PC-9 (cell line): ENCODE measurements at regions not wholly inside any gene's neighbourhood (a gene's known extent, or its start where the extent isn't known, plus 50 kb on each side); places are given as distances from the start of the nearest gene placed in this dataset.

Experiments used
- BruUV-seq: library from RNA; stranded (reverse); fragments of 400-500 nt; replicated peaks from 2 replicates; lab custom pipeline; 2021; lab: Mats Ljungman, UMichigan
- CTCF ChIA-PET: fragments of 300-600 bp; sonication (Branson Sonifier 250); formaldehyde crosslinking; loops from one replicate; lab custom pipeline; 2022; ENCODE audit warnings: antibody characterized with exemption; lab: Charles Lee
- POLR2A ChIA-PET: fragments of 300-600 bp; sonication (Branson Sonifier 250); formaldehyde crosslinking; loops from one replicate; lab custom pipeline; 2022; ENCODE audit warnings: antibody characterized with exemption; ENCODE audit not compliant: unreplicated experiment; lab: Charles Lee
- DNase-seq, 2 experiments: peaks; one replicate each; pipeline versions ENCODE4 v3.0.0 to v3.0.0-alpha.2; 2015 to 2022; ENCODE audit warnings: mixed read lengths in 1 of 2
- H2AFZ ChIP-seq: fragments of 200-600 bp; sonication (generic); 2 replicates; pipeline ENCODE4 v1.8.1; 2017; ENCODE audit warnings: antibody characterized with exemption
- H3F3A ChIP-seq: fragments of 200-600 bp; sonication (generic); 2 replicates; pipeline ENCODE4 v1.8.1; 2017; ENCODE audit warnings: antibody characterized with exemption, mild to moderate bottlenecking, low read depth; ENCODE audit not compliant: insufficient read depth
- H3K27ac ChIP-seq: fragments of 200-600 bp; sonication (generic); 2 replicates; pipeline ENCODE4 v1.6.1; 2016; ENCODE audit warnings: mixed run types
- H3K27me3 ChIP-seq: fragments of 200-600 bp; sonication (generic); 2 replicates; pipeline ENCODE4 v1.6.1; 2016; ENCODE audit warnings: low read depth, mixed run types; ENCODE audit not compliant: insufficient read depth
- H3K36me3 ChIP-seq: fragments of 200-600 bp; sonication (generic); 2 replicates; pipeline ENCODE4 v1.6.1; 2016; ENCODE audit warnings: low read depth, mixed run types
- H3K4me1 ChIP-seq: fragments of 200-600 bp; sonication (generic); replicated peaks from 2 replicates; pipeline ENCODE4 v1.6.1; 2016; ENCODE audit warnings: mixed run types; ENCODE audit not compliant: insufficient read depth
- H3K4me2 ChIP-seq: fragments of 200-600 bp; sonication (generic); 2 replicates; pipeline ENCODE4 v1.6.1; 2017; ENCODE audit warnings: mixed run types
- H3K4me3 ChIP-seq: fragments of 200-600 bp; sonication (generic); 2 replicates; pipeline ENCODE4 v1.6.1; 2016; ENCODE audit warnings: mixed run types
- H3K79me2 ChIP-seq: fragments of 200-600 bp; sonication (generic); 2 replicates; pipeline ENCODE4 v1.6.1; 2017; ENCODE audit warnings: low read depth, mixed run types
- H3K9me2 ChIP-seq: fragments of 200-600 bp; sonication (generic); 2 replicates; pipeline ENCODE4 v1.8.1; 2017; ENCODE audit warnings: mild to moderate bottlenecking; ENCODE audit not compliant: insufficient read depth
- H3K9me3 ChIP-seq: fragments of 200-600 bp; sonication (generic); 2 replicates; pipeline ENCODE4 v1.8.1; 2016; ENCODE audit warnings: low read depth; ENCODE audit not compliant: insufficient read depth
- H4K20me1 ChIP-seq: fragments of 200-600 bp; sonication (generic); 2 replicates; pipeline ENCODE4 v1.8.1; 2017; ENCODE audit not compliant: insufficient read depth
- CTCF ChIP-seq: fragments of 200-600 bp; sonication (generic); conservative IDR thresholded peaks from 2 replicates; pipeline ENCODE4 v1.6.1; 2017; ENCODE audit warnings: mixed run types, antibody characterized with exemption, mild to moderate bottlenecking, moderate library complexity
- EZH2 ChIP-seq: fragments of 200-600 bp; sonication (generic); IDR thresholded peaks from 2 replicates; pipeline ENCODE4 v1.8.0; 2017; ENCODE audit warnings: antibody characterized with exemption, low read depth
- intact Hi-C: fragments of 100-400 bp; cut with micrococcal nuclease; formaldehyde crosslinking; loops from one replicate; pipeline ENCODE4 v1.10.0; 2022; ENCODE audit not compliant: unreplicated experiment

- Histone ChIP-seq H3F3A (peaks cover 5% of the 10 kb centered on the region; the same call in 1 of the 2 replicates), H3K4me2 (no peak overlapping the region), H3K27ac (no peak overlapping the region), H3K9me3 (no peaks in the 10 kb centered on the region), H3K4me1 (0 out of 2 replicates have a peak, but pooled peaks cover 8% of the 10 kb centered on the region), H3K36me3 (no peaks in the 10 kb centered on the region), H3K4me3 (no peak overlapping the region), H3K27me3 (no peaks in the 10 kb centered on the region), H3K79me2 (no peaks in the 10 kb centered on the region), H3K9me2 (no peaks in the 10 kb centered on the region), H4K20me1 (no peaks in the 10 kb centered on the region), H2AFZ (no peak overlapping the region)
- no TSS peak for BruUV-seq
- TF ChIP-seq CTCF (no peak), EZH2 (no peak)
- intact Hi-C loops = no loop called here
- POLR2A ChIA-PET = no interaction called here
- DNase-seq = no peak
- CTCF ChIA-PET = no interaction called here
Observed at GRCh38 chr11:33615751-33616150, 84.9 kb downstream of the C11orf91 start.

- ChIA-PET CTCF (no interaction called here), POLR2A (no interaction called here)
- no peak for TF ChIP-seq EZH2
- TF ChIP-seq CTCF = no peak
- Histone ChIP-seq H3K27ac (no peak overlapping the region), H3K79me2 (no peaks in the 10 kb centered on the region), H3F3A (no peaks in the 10 kb centered on the region), H3K4me2 (no peak overlapping the region), H3K9me2 (no peaks in the 10 kb centered on the region), H3K27me3 (no peaks in the 10 kb centered on the region), H2AFZ (no peak overlapping the region), H3K4me3 (no peak overlapping the region), H4K20me1 (no peaks in the 10 kb centered on the region), H3K4me1 (0 out of 2 replicates have a peak, but pooled peaks cover 8% of the 10 kb centered on the region), H3K9me3 (no peaks in the 10 kb centered on the region), H3K36me3 (no peaks in the 10 kb centered on the region)
- BruUV-seq = no TSS peak
- no peak for DNase-seq
- intact Hi-C loops = no loop called here
Observed at GRCh38 chr11:33613404-33613803, 87.2 kb downstream of the C11orf91 start.

- Histone ChIP-seq H3K4me1 (0 out of 2 replicates have a peak, but pooled peaks cover 8% of the 10 kb centered on the region), H3K9me3 (no peaks in the 10 kb centered on the region), H3K9me2 (no peaks in the 10 kb centered on the region), H4K20me1 (no peaks in the 10 kb centered on the region), H2AFZ (no peak overlapping the region), H3K79me2 (no peaks in the 10 kb centered on the region), H3K4me3 (no peak overlapping the region), H3K4me2 (no peak overlapping the region), H3K27me3 (no peaks in the 10 kb centered on the region), H3K36me3 (no peaks in the 10 kb centered on the region), H3F3A (no peaks in the 10 kb centered on the region), H3K27ac (no peak overlapping the region)
- POLR2A ChIA-PET = no interaction called here
- BruUV-seq = no TSS peak
- intact Hi-C loops = no loop called here
- no peak for DNase-seq
- TF ChIP-seq EZH2 = no peak
- TF ChIP-seq CTCF = no peak
- CTCF ChIA-PET = no interaction called here
Observed at GRCh38 chr11:33610903-33611302, 89.7 kb downstream of the C11orf91 start.
